ENCODE measurements at regions not wholly inside any gene's neighbourhood (a gene's known extent, or its start where the extent isn't known, plus 50 kb on each side); places are given as distances from the start of the nearest gene placed in this dataset.
A peak's percentile ranks its signal among the peaks of the same experiment; 100 is the strongest.

GRCh38 chrX:10104958-10105658, 51.7 kb upstream of the CLCN4 start:
- DNase-seq (no peak), ATAC-seq (ENCODE audit: insufficient read depth, low read depth) (no peak)
- no peaks in the 10 kb centered on the region for H3K9me3 ChIP-seq (ENCODE audit: insufficient read depth, low read length, severe bottlenecking)
- H3K36me3 ChIP-seq (ENCODE audit: insufficient read depth, low read length), result peaks cover 19% of the 10 kb centered on the region
- no peaks in the 10 kb centered on the region for H4K20me1 ChIP-seq (ENCODE audit: insufficient read depth, low read length)
- H3K27me3 ChIP-seq (ENCODE audit: insufficient read depth, low read length, poor library complexity), result no peaks in the 10 kb centered on the region
- H2AFZ ChIP-seq (ENCODE audit: low read depth, low read length), result no peak overlapping the region
- TF ChIP-seq EZH2 (IDR thresholded peaks at IDR 0.05; ENCODE audit: borderline replicate concordance, low read depth, low read length, severe bottlenecking) (no peak), CTCF (IDR thresholded peaks at IDR 0.05; ENCODE audit: borderline replicate concordance, extremely low read depth, low read length, poor library complexity, severe bottlenecking) (no peak)
- peaks cover 34% of the 10 kb centered on the region for H3K4me1 ChIP-seq (ENCODE audit: insufficient read depth, low read length)
- H3K4me2 ChIP-seq (ENCODE audit: insufficient read depth, low read length), result no peak overlapping the region
- no peak overlapping the region for H3K9ac ChIP-seq (ENCODE audit: low read depth, low read length)
- H3K79me2 ChIP-seq (ENCODE audit: insufficient read depth, low read length), result no peaks in the 10 kb centered on the region
- peak overlapping the region; percentile 97; the same call in 1 of the 2 replicates for H3K27ac ChIP-seq (ENCODE audit: low read length)
- no peak overlapping the region for H3K4me3 ChIP-seq (ENCODE audit: low read depth in 1 of 2, low read length in 2 of 2)

DNA sequence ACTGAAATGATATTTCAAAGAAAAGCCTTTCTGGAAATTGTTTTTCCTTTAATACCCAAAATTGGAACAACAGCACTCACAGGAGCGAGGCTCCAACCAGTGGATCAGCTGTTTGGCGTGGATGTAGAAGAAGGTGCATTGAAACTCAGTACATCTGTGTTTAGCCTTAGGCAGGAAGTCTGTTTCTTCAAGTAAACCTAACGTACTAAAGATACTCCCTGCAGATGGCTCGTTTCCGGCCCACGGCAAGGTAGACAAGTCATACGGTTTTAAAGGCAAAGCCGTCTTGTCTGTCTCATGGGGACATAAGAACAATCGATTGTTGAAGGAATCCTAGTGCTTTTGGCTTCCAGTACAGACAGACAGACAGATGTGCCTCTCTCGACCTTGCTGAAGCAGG, 50.0 kb upstream of the CLCN4 start:
- TF ChIP-seq EZH2 (IDR thresholded peaks at IDR 0.05; ENCODE audit: borderline replicate concordance, low read depth, low read length, severe bottlenecking), result no peak
- no peak for TF ChIP-seq CTCF (IDR thresholded peaks at IDR 0.05; ENCODE audit: borderline replicate concordance, extremely low read depth, low read length, poor library complexity, severe bottlenecking)
- peak overlapping the region; percentile 63 for H2AFZ ChIP-seq (ENCODE audit: low read depth, low read length)
- H4K20me1 ChIP-seq (ENCODE audit: insufficient read depth, low read length), result no peaks in the 10 kb centered on the region
- peak; percentile 98 for ATAC-seq (ENCODE audit: insufficient read depth, low read depth)
- H3K27ac ChIP-seq (ENCODE audit: low read length), result peak overlapping the region; percentile 97
- peak; percentile 79 for DNase-seq
- no peaks in the 10 kb centered on the region for H3K9me3 ChIP-seq (ENCODE audit: insufficient read depth, low read length, severe bottlenecking)
- peaks cover 12% of the 10 kb centered on the region for H3K36me3 ChIP-seq (ENCODE audit: insufficient read depth, low read length)
- no peaks in the 10 kb centered on the region for H3K79me2 ChIP-seq (ENCODE audit: insufficient read depth, low read length)
- H3K27me3 ChIP-seq (ENCODE audit: insufficient read depth, low read length, poor library complexity), result no peaks in the 10 kb centered on the region
- H3K4me3 ChIP-seq (ENCODE audit: low read depth in 1 of 2, low read length in 2 of 2), result peak overlapping the region in 1 of 2 experiments; percentile 41; a peak in 1 of 4 replicates
- peak overlapping the region; percentile 57 for H3K9ac ChIP-seq (ENCODE audit: low read depth, low read length)
- H3K4me2 ChIP-seq (ENCODE audit: insufficient read depth, low read length), result peak overlapping the region; percentile 57
- peaks cover 34% of the 10 kb centered on the region for H3K4me1 ChIP-seq (ENCODE audit: insufficient read depth, low read length)
